WTC11 (cell line): ENCODE measurements at regions not wholly inside any gene's neighbourhood (a gene's known extent, or its start where the extent isn't known, plus 50 kb on each side); places are given as distances from the start of the nearest gene placed in this dataset.

Experiments used
- AR ChIP-seq: fragments of 250-450 bp; sonication (Bioruptor Pico); IDR thresholded peaks from 2 replicates; pipeline ENCODE4 v1.9.0; 2021; ENCODE audit warnings: mild to moderate bottlenecking
- CTCF ChIP-seq: fragments of 200-600 bp; IDR thresholded peaks from 2 replicates; pipeline ENCODE4 v1.8.0; 2022; ENCODE audit warnings: antibody characterized with exemption
- ESRRA ChIP-seq: sonication (generic); formaldehyde crosslinking; IDR thresholded peaks from 2 replicates; pipeline ENCODE4 v1.8.1; 2022; ENCODE audit warnings: mild to moderate bottlenecking, missing genetic modification reagents, borderline replicate concordance
- MAX ChIP-seq: sonication (generic); formaldehyde crosslinking; IDR thresholded peaks from 2 replicates; pipeline ENCODE4 v1.8.0; 2022; ENCODE audit warnings: mild to moderate bottlenecking, missing genetic modification reagents
- MYBL2 ChIP-seq: sonication (generic); formaldehyde crosslinking; IDR thresholded peaks from 2 replicates; pipeline ENCODE4 v1.8.1; 2023; ENCODE audit warnings: mild to moderate bottlenecking, moderate library complexity, missing genetic modification reagents
- ZNF232 ChIP-seq: sonication (generic); formaldehyde crosslinking; IDR thresholded peaks from 2 replicates; pipeline ENCODE4 v1.8.0; 2022; ENCODE audit warnings: mild to moderate bottlenecking, missing genetic modification reagents
- ZNF317 ChIP-seq: sonication (generic); formaldehyde crosslinking; IDR thresholded peaks from 2 replicates; pipeline ENCODE4 v1.8.1; 2023; ENCODE audit warnings: low read depth, mild to moderate bottlenecking, moderate library complexity, missing genetic modification reagents, borderline replicate concordance
- TF ChIP-seq, protein P1 (sequence below): sonication (generic); formaldehyde crosslinking; IDR thresholded peaks from 2 replicates; pipeline ENCODE4 v1.8.1; 2023; ENCODE audit warnings: mild to moderate bottlenecking, missing genetic modification reagents

DNA sequence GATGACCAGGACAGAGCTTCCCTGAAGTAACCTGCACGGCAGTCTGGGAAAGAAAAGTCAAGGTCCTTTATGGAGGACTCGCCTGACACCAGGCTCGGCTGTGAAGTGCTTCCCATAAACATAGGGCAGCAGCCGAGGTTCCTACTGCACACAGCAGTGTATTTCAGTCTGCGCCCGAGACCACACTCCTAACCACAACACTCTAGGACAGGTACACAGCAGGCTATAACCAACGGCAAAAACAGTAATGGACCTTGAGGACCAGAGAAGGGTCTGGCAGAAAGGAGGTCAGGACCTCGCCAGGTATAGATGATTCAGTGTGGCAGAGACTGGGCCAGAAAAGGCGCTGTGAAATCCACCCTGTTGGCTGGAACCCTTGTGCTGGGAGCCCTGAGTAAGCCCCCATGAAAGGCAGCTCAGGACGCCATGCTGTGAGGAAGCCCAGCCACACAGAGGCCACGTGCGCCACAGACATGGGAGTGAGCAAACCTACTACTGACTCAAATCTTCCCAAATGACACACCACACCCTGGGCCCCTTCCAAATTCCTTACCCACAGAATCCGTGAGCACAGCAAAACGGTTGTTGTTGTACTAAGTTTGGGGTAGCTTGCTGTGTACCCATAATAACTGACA, 129.6 kb upstream of the CST7 start:
- TF ChIP-seq ESRRA (CRISPR knock-in tag) (no peak), CTCF (no peak), ZNF232 (no peak), MYBL2 (no peak), AR (CRISPR knock-in tag) (no peak), MAX (no peak), ZNF317 (CRISPR knock-in tag) (no peak)
- TF ChIP-seq, protein P1, sequence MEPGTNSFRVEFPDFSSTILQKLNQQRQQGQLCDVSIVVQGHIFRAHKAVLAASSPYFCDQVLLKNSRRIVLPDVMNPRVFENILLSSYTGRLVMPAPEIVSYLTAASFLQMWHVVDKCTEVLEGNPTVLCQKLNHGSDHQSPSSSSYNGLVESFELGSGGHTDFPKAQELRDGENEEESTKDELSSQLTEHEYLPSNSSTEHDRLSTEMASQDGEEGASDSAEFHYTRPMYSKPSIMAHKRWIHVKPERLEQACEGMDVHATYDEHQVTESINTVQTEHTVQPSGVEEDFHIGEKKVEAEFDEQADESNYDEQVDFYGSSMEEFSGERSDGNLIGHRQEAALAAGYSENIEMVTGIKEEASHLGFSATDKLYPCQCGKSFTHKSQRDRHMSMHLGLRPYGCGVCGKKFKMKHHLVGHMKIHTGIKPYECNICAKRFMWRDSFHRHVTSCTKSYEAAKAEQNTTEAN, result no peak
